WTC11 (cell line): ENCODE measurements at regions not wholly inside any gene's neighbourhood (a gene's known extent, or its start where the extent isn't known, plus 50 kb on each side); places are given as distances from the start of the nearest gene placed in this dataset.

Source experiments
- CTCF ChIP-seq: fragments of 200-600 bp; IDR thresholded peaks from 2 replicates; pipeline ENCODE4 v1.8.0; 2022; ENCODE audit warnings: antibody characterized with exemption
- ELF4 ChIP-seq: sonication (generic); formaldehyde crosslinking; IDR thresholded peaks from 2 replicates; pipeline ENCODE4 v1.8.1; 2022; ENCODE audit warnings: low read depth, mild to moderate bottlenecking, moderate library complexity, missing genetic modification reagents
- PRDM15 ChIP-seq: sonication (generic); formaldehyde crosslinking; IDR thresholded peaks from 2 replicates; pipeline ENCODE4 v1.8.0; 2022; ENCODE audit warnings: missing genetic modification reagents
- PREB ChIP-seq: sonication (generic); formaldehyde crosslinking; IDR thresholded peaks from 2 replicates; pipeline ENCODE4 v1.8.1; 2022; ENCODE audit warnings: mild to moderate bottlenecking, missing genetic modification reagents, moderate library complexity, borderline replicate concordance
- RELA ChIP-seq: sonication (generic); formaldehyde crosslinking; IDR thresholded peaks from 2 replicates; pipeline ENCODE4 v1.8.1; 2022; ENCODE audit warnings: missing genetic modification reagents, mild to moderate bottlenecking, borderline replicate concordance
- SMAD4 ChIP-seq: sonication (generic); formaldehyde crosslinking; IDR thresholded peaks from 2 replicates; pipeline ENCODE4 v1.8.0; 2022; ENCODE audit warnings: mild to moderate bottlenecking, missing genetic modification reagents
- TP53 ChIP-seq: sonication (generic); formaldehyde crosslinking; IDR thresholded peaks from 2 replicates; pipeline ENCODE4 v1.8.1; 2023; ENCODE audit warnings: mild to moderate bottlenecking, missing genetic modification reagents
- ZNF138 ChIP-seq: sonication (generic); formaldehyde crosslinking; conservative IDR thresholded peaks from 2 replicates; pipeline ENCODE4 v1.8.1; 2022; ENCODE audit warnings: mild to moderate bottlenecking, moderate library complexity, missing genetic modification reagents

GRCh38 chr2:207421671-207422070, 108.1 kb upstream of the CREB1 start:
- TF ChIP-seq CTCF: no peak
- TF ChIP-seq ZNF138 (CRISPR knock-in tag): no peak
- TF ChIP-seq RELA (CRISPR knock-in tag): no peak
- TF ChIP-seq ELF4 (CRISPR knock-in tag): no peak
- TF ChIP-seq SMAD4 (CRISPR knock-in tag): no peak
- no peak for TF ChIP-seq PRDM15 (CRISPR knock-in tag)
- no peak for TF ChIP-seq PREB (CRISPR knock-in tag)
- no peak for TF ChIP-seq TP53 (CRISPR knock-in tag)
